DND-41 (cell line): ENCODE measurements at regions not wholly inside any gene's neighbourhood (a gene's known extent, or its start where the extent isn't known, plus 50 kb on each side); places are given as distances from the start of the nearest gene placed in this dataset.

ENCODE experiments used
- ATAC-seq: fragments of 200-7000 bp; cut with Tn5 transposase; 3 replicates; pipeline ENCODE4 v1.9.1; 2021; ENCODE audit warnings: low read depth; ENCODE audit not compliant: insufficient read depth
- DNase-seq: peaks from one replicate; pipeline ENCODE4 v3.0.0-alpha.2; 2020
- H2AFZ ChIP-seq: 2 replicates; pipeline ENCODE4 v1.6.0; 2012; ENCODE audit warnings: low read depth, low read length
- H3K27ac ChIP-seq: 2 replicates; pipeline ENCODE4 v1.5.1; 2012; ENCODE audit warnings: low read length, inconsistent platforms
- H3K27me3 ChIP-seq: fragments of 200-600 bp; sonication (generic); 2 replicates; pipeline ENCODE4 v1.6.0; 2012; ENCODE audit warnings: low read length, mild to moderate bottlenecking, inconsistent platforms; ENCODE audit not compliant: insufficient read depth, poor library complexity
- H3K36me3 ChIP-seq: 2 replicates; pipeline ENCODE4 v1.5.1; 2012; ENCODE audit warnings: low read length, inconsistent platforms; ENCODE audit not compliant: insufficient read depth
- H3K4me1 ChIP-seq: 2 replicates; pipeline ENCODE4 v1.5.1; 2012; ENCODE audit warnings: mild to moderate bottlenecking, low read length; ENCODE audit not compliant: insufficient read depth
- H3K4me2 ChIP-seq: 2 replicates; pipeline ENCODE4 v1.6.0; 2012; ENCODE audit warnings: mild to moderate bottlenecking, moderate library complexity, low read length, inconsistent platforms; ENCODE audit not compliant: insufficient read depth
- H3K4me3 ChIP-seq, 2 experiments: fragments of 200-600 bp in 1 of 2; shearing (Covaris generic) in 1 of 2; 2 replicates each; pipeline ENCODE4 v1.5.1; 2012 to 2016; ENCODE audit warnings: inconsistent platforms in 2 of 2, low read length in 2 of 2, mild to moderate bottlenecking in 2 of 2, low read depth in 1 of 2, moderate library complexity in 1 of 2
- H3K79me2 ChIP-seq: 2 replicates; pipeline ENCODE4 v1.6.0; 2012; ENCODE audit warnings: low read length, inconsistent platforms; ENCODE audit not compliant: insufficient read depth
- H3K9ac ChIP-seq: 2 replicates; pipeline ENCODE4 v1.6.0; 2012; ENCODE audit warnings: low read depth, mild to moderate bottlenecking, inconsistent platforms, low read length, moderate library complexity
- H3K9me3 ChIP-seq: 2 replicates; pipeline ENCODE4 v1.5.1; 2012; ENCODE audit warnings: low read length, moderate library complexity, mild to moderate bottlenecking, inconsistent platforms; ENCODE audit not compliant: insufficient read depth, severe bottlenecking
- H4K20me1 ChIP-seq: 2 replicates; pipeline ENCODE4 v1.6.0; 2012; ENCODE audit warnings: low read length; ENCODE audit not compliant: insufficient read depth
- CTCF ChIP-seq: IDR thresholded peaks from 2 replicates; pipeline ENCODE4 v1.5.1; 2012; ENCODE audit warnings: borderline replicate concordance, low read length, moderate library complexity, mild to moderate bottlenecking; ENCODE audit not compliant: poor library complexity, severe bottlenecking; ENCODE audit errors: extremely low read depth
- EZH2 ChIP-seq: IDR thresholded peaks from 3 replicates; pipeline ENCODE4 v1.6.1; 2012; ENCODE audit warnings: borderline replicate concordance, low read depth, mild to moderate bottlenecking, moderate library complexity, low read length, inconsistent platforms; ENCODE audit not compliant: severe bottlenecking

- no peaks in the 10 kb centered on the region for H3K36me3 ChIP-seq
- H3K4me2 ChIP-seq = no peak overlapping the region
- no peak overlapping the region for H3K9ac ChIP-seq
- H3K4me3 ChIP-seq = no peak overlapping the region
- no peak overlapping the region for H2AFZ ChIP-seq
- DNase-seq (no peak), ATAC-seq (no peak)
- no peaks in the 10 kb centered on the region for H3K9me3 ChIP-seq
- H4K20me1 ChIP-seq = no peaks in the 10 kb centered on the region
- H3K79me2 ChIP-seq = no peaks in the 10 kb centered on the region
- H3K4me1 ChIP-seq = peaks cover 15% of the 10 kb centered on the region
- TF ChIP-seq CTCF (no peak), EZH2 (no peak)
- H3K27ac ChIP-seq = no peak overlapping the region
- no peaks in the 10 kb centered on the region for H3K27me3 ChIP-seq
Observed at GRCh38 chr5:173705512-173706044, 89.1 kb upstream of the BOD1 start.

GRCh38 chr5:173706700-173707099 lies 90.2 kb upstream of the BOD1 start:
- H3K27ac ChIP-seq = no peak overlapping the region; the same call in 1 of the 2 replicates
- H3K79me2 ChIP-seq = no peaks in the 10 kb centered on the region
- no peak overlapping the region for H3K4me2 ChIP-seq
- no peaks in the 10 kb centered on the region for H3K36me3 ChIP-seq
- ATAC-seq (no peak), DNase-seq (no peak)
- no peak overlapping the region for H3K4me3 ChIP-seq
- H3K9me3 ChIP-seq = no peaks in the 10 kb centered on the region
- no peaks in the 10 kb centered on the region for H4K20me1 ChIP-seq
- H3K9ac ChIP-seq = no peak overlapping the region
- H3K27me3 ChIP-seq = no peaks in the 10 kb centered on the region
- peaks cover 15% of the 10 kb centered on the region for H3K4me1 ChIP-seq
- no peak overlapping the region for H2AFZ ChIP-seq
- TF ChIP-seq EZH2 (no peak), CTCF (no peak)

GRCh38 chr5:173707392-173707791 lies 90.9 kb upstream of the BOD1 start:
- peaks cover 15% of the 10 kb centered on the region for H3K4me1 ChIP-seq
- no peak overlapping the region for H2AFZ ChIP-seq
- TF ChIP-seq CTCF (peak; percentile 6), EZH2 (no peak)
- H4K20me1 ChIP-seq = no peaks in the 10 kb centered on the region
- no peak overlapping the region for H3K4me3 ChIP-seq
- peak overlapping the region; percentile 49; the same call in 1 of the 2 replicates for H3K27ac ChIP-seq
- H3K9me3 ChIP-seq = no peaks in the 10 kb centered on the region
- ATAC-seq (peak; percentile 89), DNase-seq (peak; percentile 59)
- no peak overlapping the region for H3K4me2 ChIP-seq
- no peaks in the 10 kb centered on the region for H3K36me3 ChIP-seq
- H3K27me3 ChIP-seq = no peaks in the 10 kb centered on the region
- no peaks in the 10 kb centered on the region for H3K79me2 ChIP-seq
- H3K9ac ChIP-seq = no peak overlapping the region
